A549 (cell line): ENCODE measurements at regions not wholly inside any gene's neighbourhood (a gene's known extent, or its start where the extent isn't known, plus 50 kb on each side); places are given as distances from the start of the nearest gene placed in this dataset.

Source experiments
- BHLHE40 ChIP-seq: IDR thresholded peaks from 2 replicates; pipeline ENCODE4 v1.6.1; 2012; ENCODE audit warnings: low read depth, low read length, inconsistent platforms
- EP300 ChIP-seq, 2 experiments: fragments of >200 bp; sonication (Bioruptor Twin); formaldehyde crosslinking; IDR thresholded peaks; 2 replicates in 1 of 2; 3 replicates in 1 of 2; pipeline ENCODE4 v1.6.1; 2016 to 2017
- HDAC2 ChIP-seq: fragments of 200-600 bp; sonication (generic); IDR thresholded peaks from 2 replicates; pipeline ENCODE4 v1.6.1; 2016
- MAFK ChIP-seq: fragments of 450-650 bp; IDR thresholded peaks from 2 replicates; pipeline ENCODE4 v1.6.1; 2014; ENCODE audit not compliant: partially characterized antibody
- MAX ChIP-seq: IDR thresholded peaks from 2 replicates; pipeline ENCODE4 v1.6.1; 2012
- RFX5 ChIP-seq: fragments of 450-650 bp; IDR thresholded peaks from 2 replicates; pipeline ENCODE4 v1.7.1; 2014; ENCODE audit warnings: antibody characterized with exemption, mild to moderate bottlenecking, moderate library complexity
- TF ChIP-seq, protein P1 (sequence below): fragments of >200 bp; sonication (Bioruptor Twin); formaldehyde crosslinking; IDR thresholded peaks from 3 replicates; pipeline ENCODE4 v1.5.1; 2016

DNA sequence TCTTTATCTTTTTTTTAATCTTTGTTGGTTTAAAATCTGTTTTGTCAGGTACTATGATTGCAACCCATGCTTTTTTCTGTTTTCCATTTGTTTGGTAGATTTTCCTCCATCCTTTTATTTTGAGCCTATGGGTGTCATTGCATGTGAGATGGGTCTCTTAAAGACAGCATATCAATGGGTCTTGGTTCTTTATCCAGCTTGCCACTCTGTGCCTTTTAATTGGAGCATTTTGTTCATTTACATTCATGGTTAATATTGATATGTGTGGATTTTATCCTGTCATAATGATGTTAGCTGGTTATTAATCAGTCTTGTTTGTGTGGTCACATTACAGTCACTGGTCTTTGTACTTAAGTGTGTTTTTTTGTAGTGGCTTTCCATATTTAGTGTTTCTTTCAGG, 159.9 kb downstream of the CENPF start:
- TF ChIP-seq BHLHE40 (no peak), EP300 (IDR thresholded peaks at IDR 0.05) (no peak), MAFK (no peak), MAX (no peak), RFX5 (no peak), HDAC2 (no peak)
- TF ChIP-seq, protein P1, sequence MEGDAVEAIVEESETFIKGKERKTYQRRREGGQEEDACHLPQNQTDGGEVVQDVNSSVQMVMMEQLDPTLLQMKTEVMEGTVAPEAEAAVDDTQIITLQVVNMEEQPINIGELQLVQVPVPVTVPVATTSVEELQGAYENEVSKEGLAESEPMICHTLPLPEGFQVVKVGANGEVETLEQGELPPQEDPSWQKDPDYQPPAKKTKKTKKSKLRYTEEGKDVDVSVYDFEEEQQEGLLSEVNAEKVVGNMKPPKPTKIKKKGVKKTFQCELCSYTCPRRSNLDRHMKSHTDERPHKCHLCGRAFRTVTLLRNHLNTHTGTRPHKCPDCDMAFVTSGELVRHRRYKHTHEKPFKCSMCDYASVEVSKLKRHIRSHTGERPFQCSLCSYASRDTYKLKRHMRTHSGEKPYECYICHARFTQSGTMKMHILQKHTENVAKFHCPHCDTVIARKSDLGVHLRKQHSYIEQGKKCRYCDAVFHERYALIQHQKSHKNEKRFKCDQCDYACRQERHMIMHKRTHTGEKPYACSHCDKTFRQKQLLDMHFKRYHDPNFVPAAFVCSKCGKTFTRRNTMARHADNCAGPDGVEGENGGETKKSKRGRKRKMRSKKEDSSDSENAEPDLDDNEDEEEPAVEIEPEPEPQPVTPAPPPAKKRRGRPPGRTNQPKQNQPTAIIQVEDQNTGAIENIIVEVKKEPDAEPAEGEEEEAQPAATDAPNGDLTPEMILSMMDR, result no peak
